ENCODE measurements at regions not wholly inside any gene's neighbourhood (a gene's known extent, or its start where the extent isn't known, plus 50 kb on each side); places are given as distances from the start of the nearest gene placed in this dataset.

DNA sequence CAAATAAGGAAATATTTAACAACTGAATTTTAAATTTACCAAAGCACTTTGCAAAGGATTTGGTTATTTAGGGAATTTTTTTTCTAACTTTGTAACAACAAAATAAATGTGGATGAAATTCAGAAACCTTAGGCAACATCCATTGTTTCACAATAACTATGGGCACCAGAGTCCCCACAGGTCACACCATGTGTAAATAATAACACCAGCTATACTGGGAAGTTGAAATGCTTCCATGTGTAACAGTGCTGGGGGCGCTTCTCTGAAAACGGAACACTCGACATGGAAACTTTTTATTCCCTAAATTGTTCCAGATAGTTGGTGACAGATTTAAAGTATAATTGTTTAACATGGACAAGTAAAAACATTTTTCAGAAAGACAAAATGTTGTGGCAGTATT is 818.6 kb downstream of the TNS3 start:
- Histone ChIP-seq H3K27ac (peak overlapping the region in 1 of 4 donors; percentile 63), H3K27me3 (no peaks in the 10 kb centered on the region), H3K36me3 (no peaks in the 10 kb centered on the region), H3K9me3 (no peaks in the 10 kb centered on the region), H3K4me3 (no peak overlapping the region), H3K4me1 (peaks cover 0 to 14% of the 10 kb centered on the region in 2 donors)
- no peak for TF ChIP-seq POLR2A (IDR thresholded peaks at IDR 0.05)
- TF ChIP-seq, protein P1, sequence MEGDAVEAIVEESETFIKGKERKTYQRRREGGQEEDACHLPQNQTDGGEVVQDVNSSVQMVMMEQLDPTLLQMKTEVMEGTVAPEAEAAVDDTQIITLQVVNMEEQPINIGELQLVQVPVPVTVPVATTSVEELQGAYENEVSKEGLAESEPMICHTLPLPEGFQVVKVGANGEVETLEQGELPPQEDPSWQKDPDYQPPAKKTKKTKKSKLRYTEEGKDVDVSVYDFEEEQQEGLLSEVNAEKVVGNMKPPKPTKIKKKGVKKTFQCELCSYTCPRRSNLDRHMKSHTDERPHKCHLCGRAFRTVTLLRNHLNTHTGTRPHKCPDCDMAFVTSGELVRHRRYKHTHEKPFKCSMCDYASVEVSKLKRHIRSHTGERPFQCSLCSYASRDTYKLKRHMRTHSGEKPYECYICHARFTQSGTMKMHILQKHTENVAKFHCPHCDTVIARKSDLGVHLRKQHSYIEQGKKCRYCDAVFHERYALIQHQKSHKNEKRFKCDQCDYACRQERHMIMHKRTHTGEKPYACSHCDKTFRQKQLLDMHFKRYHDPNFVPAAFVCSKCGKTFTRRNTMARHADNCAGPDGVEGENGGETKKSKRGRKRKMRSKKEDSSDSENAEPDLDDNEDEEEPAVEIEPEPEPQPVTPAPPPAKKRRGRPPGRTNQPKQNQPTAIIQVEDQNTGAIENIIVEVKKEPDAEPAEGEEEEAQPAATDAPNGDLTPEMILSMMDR (IDR thresholded peaks at IDR 0.05 in 4 of 5, conservative IDR thresholded peaks at IDR 0.05 in 1 of 5) = no peak
- in situ Hi-C loops (cut with MboI; ENCODE audit: low sequenced_read_pairs in 4 of 4) = no loop called here
- intact Hi-C loops (cut with DNase I; ENCODE audit: low total_unique reads) = no loop called here
- ATAC-seq (peak in 1 of 2 donors; percentile 36), DNase-seq (no peak)

DNA sequence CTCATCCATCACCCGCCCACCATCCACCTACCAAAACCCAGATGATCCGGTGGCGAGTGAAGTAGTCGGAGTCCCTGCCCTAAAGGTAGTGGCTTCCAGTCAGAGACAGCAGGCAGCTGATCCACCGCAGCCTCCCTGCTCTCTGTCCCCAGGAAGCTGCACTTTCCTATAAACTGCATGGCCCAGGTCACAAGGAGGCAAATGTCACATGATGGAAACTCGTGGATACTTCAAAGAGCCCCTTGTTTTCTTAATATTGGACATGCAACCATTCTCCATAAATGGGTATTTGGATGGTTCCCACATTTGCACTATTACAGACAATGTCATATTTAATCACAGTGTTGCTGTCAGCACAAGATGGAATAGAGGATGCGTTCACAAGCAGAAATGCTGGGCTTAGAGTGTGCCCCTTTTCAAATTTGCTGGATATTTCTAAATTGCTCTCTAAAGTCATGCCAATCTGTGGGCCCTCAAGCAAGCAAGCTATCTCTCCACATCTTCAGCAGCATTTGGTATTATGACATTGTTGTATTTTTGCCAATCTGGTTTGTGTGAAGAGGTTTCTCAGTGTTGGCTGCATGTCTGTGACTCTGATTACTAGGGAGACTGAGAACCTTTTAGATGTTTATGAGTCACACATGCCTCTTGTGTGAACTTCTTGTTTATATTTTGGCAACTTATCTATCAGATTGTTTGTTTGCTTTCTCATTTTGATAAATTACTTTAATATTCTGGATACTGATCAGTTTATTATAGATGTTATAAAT is 822.0 kb downstream of the TNS3 start:
- no peak for ATAC-seq

DNA sequence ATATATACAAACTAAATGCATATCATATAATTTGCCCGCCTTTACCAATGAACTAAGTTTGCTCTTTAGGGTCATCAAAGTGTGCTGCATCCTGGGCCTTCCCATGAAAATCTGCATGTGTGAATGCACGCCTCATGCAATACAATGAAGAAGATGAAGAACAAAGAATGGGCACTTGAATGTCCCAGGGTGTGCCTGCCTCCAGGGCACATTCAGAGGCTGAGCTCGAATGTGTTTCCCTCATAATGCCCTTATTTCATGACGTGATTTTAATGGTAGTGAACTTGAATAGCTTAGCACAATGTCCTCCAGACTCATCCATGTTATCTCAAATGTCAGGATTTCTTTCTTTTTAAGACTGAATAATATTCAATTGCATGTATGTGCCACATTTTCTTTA is 824.9 kb downstream of the TNS3 start:
- Histone ChIP-seq H3K27me3 (no peaks in the 10 kb centered on the region), H3K4me1 (peaks cover 0 to 7% of the 10 kb centered on the region in 2 donors), H3K36me3 (no peaks in the 10 kb centered on the region), H3K9me3 (no peaks in the 10 kb centered on the region), H3K27ac (no peak overlapping the region), H3K4me3 (no peak overlapping the region)
- no peak for DNase-seq
- in situ Hi-C loops (cut with MboI; ENCODE audit: low sequenced_read_pairs in 4 of 4) = no loop called here
- TF ChIP-seq, protein P1 (IDR thresholded peaks at IDR 0.05 in 4 of 5, conservative IDR thresholded peaks at IDR 0.05 in 1 of 5) = no peak
- TF ChIP-seq POLR2A (IDR thresholded peaks at IDR 0.05) = no peak
- intact Hi-C loops (cut with DNase I; ENCODE audit: low total_unique reads) = no loop called here
- ATAC-seq = no peak

More for the DNA sequence above, 822.0 kb downstream of the TNS3 start:
- in situ Hi-C loops (cut with MboI; ENCODE audit: low sequenced_read_pairs in 4 of 4) = no loop called here
- no peak for DNase-seq
- Histone ChIP-seq H3K27me3 (no peaks in the 10 kb centered on the region), H3K4me3 (no peak overlapping the region), H3K9me3 (no peaks in the 10 kb centered on the region), H3K36me3 (no peaks in the 10 kb centered on the region), H3K27ac (no peak overlapping the region), H3K4me1 (peaks cover 0 to 14% of the 10 kb centered on the region in 2 donors)
- intact Hi-C loops (cut with DNase I; ENCODE audit: low total_unique reads) = no loop called here
- TF ChIP-seq, protein P1 (IDR thresholded peaks at IDR 0.05 in 4 of 5, conservative IDR thresholded peaks at IDR 0.05 in 1 of 5) = no peak
- no peak for TF ChIP-seq POLR2A (IDR thresholded peaks at IDR 0.05)

DNA sequence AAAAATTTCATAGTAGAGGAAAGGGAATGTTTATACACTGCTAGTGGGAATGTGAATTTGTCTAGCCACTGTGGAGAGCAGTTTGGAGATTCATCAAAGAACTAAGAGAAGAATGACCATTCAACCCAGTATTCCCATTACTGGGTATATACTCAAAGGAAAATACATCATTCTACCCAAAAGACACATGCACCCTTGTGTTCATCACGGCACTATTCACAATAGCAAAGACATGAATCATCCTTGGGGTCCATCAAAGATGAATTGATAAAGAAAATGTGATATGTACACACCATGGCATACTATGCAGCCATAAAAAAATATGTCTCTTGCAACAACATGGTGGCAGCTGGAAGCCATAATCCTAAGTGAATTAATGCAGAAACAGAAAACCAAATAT is 825.7 kb downstream of the TNS3 start:
- no peaks in the 10 kb centered on the region for H3K9me3 ChIP-seq
- intact Hi-C loops (cut with DNase I; ENCODE audit: low total_unique reads) = no loop called here
- H3K4me1 ChIP-seq = peaks cover 0 to 7% of the 10 kb centered on the region in 2 donors
- DNase-seq (no peak), ATAC-seq (no peak)
- no peak overlapping the region for H3K4me3 ChIP-seq
- TF ChIP-seq, protein P1 (IDR thresholded peaks at IDR 0.05 in 4 of 5, conservative IDR thresholded peaks at IDR 0.05 in 1 of 5) = no peak
- TF ChIP-seq POLR2A (IDR thresholded peaks at IDR 0.05) = no peak
- no peaks in the 10 kb centered on the region for H3K36me3 ChIP-seq
- in situ Hi-C loops (cut with MboI; ENCODE audit: low sequenced_read_pairs in 4 of 4) = no loop called here
- no peak overlapping the region for H3K27ac ChIP-seq
- H3K27me3 ChIP-seq = no peaks in the 10 kb centered on the region
